GM12878 (cell line): ENCODE measurements at regions not wholly inside any gene's neighbourhood (a gene's known extent, or its start where the extent isn't known, plus 50 kb on each side); places are given as distances from the start of the nearest gene placed in this dataset.

ENCODE experiments used
- ATAC-seq: fragments of 200-7000 bp; cut with Tn5 transposase; 3 replicates; pipeline ENCODE4 v1.9.1; 2020; ENCODE audit warnings: mild to moderate bottlenecking, moderate library complexity
- BruUV-seq: library from RNA; stranded (reverse); fragments of 400-500 nt; replicated peaks from 2 replicates; lab custom pipeline; 2021; lab: Mats Ljungman, UMichigan
- CTCF ChIA-PET: fragments of 300-600 bp; sonication (Branson Sonifier 250); formaldehyde crosslinking; extraction: SDS; loops from one replicate; lab custom pipeline; 2021; ENCODE audit warnings: inconsistent platforms; lab: Yijun Ruan, JAX
- POLR2A ChIA-PET: fragments of 350-600 bp; formaldehyde crosslinking; extraction: SDS; loops from one replicate; lab custom pipeline; 2021; ENCODE audit warnings: inconsistent platforms; lab: Charles Lee
- RAD21 ChIA-PET: fragments of 300-600 bp; sonication (Branson Sonifier 250); formaldehyde crosslinking; loops from one replicate; lab custom pipeline; 2023; ENCODE audit warnings: antibody characterized with exemption; ENCODE audit not compliant: unreplicated experiment; lab: Charles Lee
- SMC1A ChIA-PET: fragments of 300-600 bp; sonication (Branson Sonifier 250); formaldehyde crosslinking; loops from one replicate; lab custom pipeline; 2023; ENCODE audit not compliant: unreplicated experiment, uncharacterized antibody; lab: Charles Lee
- DNase-seq: peaks from one replicate; pipeline ENCODE4 v3.0.0-alpha.2; 2011; ENCODE audit warnings: low read depth, low spot score
- FAIRE-seq: peaks from 3 replicates; lab custom pipeline; 2011; peaks lifted over from hg19 to GRCh38; lab: Jason Lieb, UNC
- H2AFZ ChIP-seq: 2 replicates; pipeline ENCODE4 v1.6.0; 2011; ENCODE audit warnings: low read depth, low read length, control low read depth; ENCODE audit not compliant: control insufficient read depth
- H3K27ac ChIP-seq: 2 replicates; pipeline ENCODE4 v1.5.1; 2011; ENCODE audit warnings: control low read depth; ENCODE audit not compliant: control insufficient read depth, insufficient read depth
- H3K27me3 ChIP-seq, 2 experiments: replicated peaks in 1 of 2; 2 replicates each; pipeline versions ENCODE4 v1.6.0 to v1.6.1; 2011; ENCODE audit warnings: low read length in 1 of 2; ENCODE audit not compliant: control insufficient read depth in 2 of 2, insufficient read depth in 2 of 2
- H3K36me3 ChIP-seq, 2 experiments: 2 replicates each; pipeline ENCODE4 v1.5.1; 2011; ENCODE audit warnings: low read length in 1 of 2; ENCODE audit not compliant: control insufficient read depth in 2 of 2, insufficient read depth in 2 of 2
- H3K4me1 ChIP-seq: 2 replicates; pipeline ENCODE4 v1.6.1; 2011; ENCODE audit warnings: mild to moderate bottlenecking, low read length, moderate library complexity, mixed read lengths; ENCODE audit not compliant: control insufficient read depth, insufficient read depth
- H3K4me2 ChIP-seq: 2 replicates; pipeline ENCODE4 v1.6.0; 2011; ENCODE audit warnings: control low read depth; ENCODE audit not compliant: control insufficient read depth, insufficient read depth
- H3K4me3 ChIP-seq: fragments of 200-600 bp; sonication (generic); 2 replicates; pipeline ENCODE4 v1.5.1; 2016
- H3K79me2 ChIP-seq: 2 replicates; pipeline ENCODE4 v1.6.0; 2011; ENCODE audit warnings: low read length; ENCODE audit not compliant: control insufficient read depth, insufficient read depth
- H3K9ac ChIP-seq: 2 replicates; pipeline ENCODE4 v1.8.0; 2011; ENCODE audit warnings: low read length, control low read depth, mixed read lengths; ENCODE audit not compliant: control insufficient read depth, insufficient read depth
- H3K9me3 ChIP-seq: replicated peaks from 3 replicates; pipeline ENCODE4 v1.5.1; 2011; ENCODE audit warnings: mild to moderate bottlenecking, low read length; ENCODE audit not compliant: control insufficient read depth, insufficient read depth
- H4K20me1 ChIP-seq: 2 replicates; pipeline ENCODE4 v1.6.0; 2011; ENCODE audit not compliant: control insufficient read depth, insufficient read depth
- CHD4 ChIP-seq: fragments of 200-600 bp; sonication (generic); IDR thresholded peaks from 2 replicates; pipeline ENCODE4 v1.6.1; 2016; ENCODE audit warnings: mild to moderate bottlenecking
- EP300 ChIP-seq, 2 experiments: fragments of 150-350 bp in 1 of 2; IDR thresholded peaks; 2 replicates each; pipeline ENCODE4 v1.6.1; 2011 to 2012; ENCODE audit warnings: low read depth in 2 of 2, low read length in 2 of 2, borderline replicate concordance in 1 of 2, improper control_type of control experiment in 1 of 2, inconsistent platforms in 1 of 2; ENCODE audit not compliant: control insufficient read depth in 1 of 2
- JUND ChIP-seq: IDR thresholded peaks from 2 replicates; pipeline ENCODE4 v1.6.1; 2012; ENCODE audit warnings: low read depth, mild to moderate bottlenecking, low read length, improper control_type of control experiment, moderate library complexity
- MTA2 ChIP-seq: fragments of 450-650 bp; IDR thresholded peaks from 2 replicates; pipeline ENCODE4 v1.6.1; 2016; ENCODE audit warnings: low read depth, mild to moderate bottlenecking, moderate library complexity
- NFXL1 ChIP-seq: fragments of 450-650 bp; IDR thresholded peaks from 2 replicates; pipeline ENCODE4 v1.6.1; 2017; ENCODE audit warnings: antibody characterized with exemption, mild to moderate bottlenecking, borderline replicate concordance
- RB1 ChIP-seq: fragments of 450-650 bp; formaldehyde crosslinking; IDR thresholded peaks from 2 replicates; pipeline ENCODE4 v1.6.1; 2017; ENCODE audit warnings: mild to moderate bottlenecking, borderline replicate concordance
- SUZ12 ChIP-seq: fragments of 200-600 bp; sonication (generic); IDR thresholded peaks from one replicate; pipeline ENCODE4 v1.6.1; 2018; ENCODE audit warnings: antibody characterized with exemption, mild to moderate bottlenecking; ENCODE audit not compliant: unreplicated experiment
- TCF3 ChIP-seq: IDR thresholded peaks from 2 replicates; pipeline ENCODE4 v1.6.1; 2012; ENCODE audit warnings: low read depth, mild to moderate bottlenecking, low read length, borderline replicate concordance; ENCODE audit not compliant: insufficient read depth
- WRNIP1 ChIP-seq: IDR thresholded peaks from 2 replicates; pipeline ENCODE4 v1.6.1; 2011; ENCODE audit warnings: low read depth, low read length, improper control_type of control experiment, borderline replicate concordance
- WGBS: methylation state at CpG from one replicate; pipeline ENCODE4 v1.1.6; 2016; ENCODE audit warnings: low lambda C conversion rate; ENCODE audit not compliant: insufficient replicate concordance, insufficient coverage; ENCODE audit errors: missing lambda C conversion rate; 5-methylcytosine and 5-hydroxymethylcytosine counted together
- in situ Hi-C: fragments of 300-500 bp; cut with MboI; formaldehyde crosslinking; loops from 9 replicates; pipeline ENCODE4 v1.14.3; 2018; ENCODE audit warnings: mixed read lengths
- intact Hi-C: fragments of 100-400 bp; cut with micrococcal nuclease; formaldehyde crosslinking; loops from one replicate; pipeline ENCODE4 v1.14.2; 2022; ENCODE audit not compliant: unreplicated experiment
- TF ChIP-seq, protein P1 (sequence below): fragments of 450-650 bp; IDR thresholded peaks from 2 replicates; pipeline ENCODE4 v1.6.1; 2017; ENCODE audit warnings: borderline replicate concordance
- TF ChIP-seq, protein P2 (sequence below): IDR thresholded peaks from 2 replicates; pipeline ENCODE4 v1.6.1; 2011; ENCODE audit warnings: low read depth, low read length, improper control_type of control experiment, borderline replicate concordance
- TF ChIP-seq, protein P3 (sequence below): IDR thresholded peaks from 2 replicates; pipeline ENCODE4 v1.6.1; 2012; ENCODE audit warnings: improper control_type of control experiment, low read depth, low read length; ENCODE audit not compliant: insufficient replicate concordance

DNA sequence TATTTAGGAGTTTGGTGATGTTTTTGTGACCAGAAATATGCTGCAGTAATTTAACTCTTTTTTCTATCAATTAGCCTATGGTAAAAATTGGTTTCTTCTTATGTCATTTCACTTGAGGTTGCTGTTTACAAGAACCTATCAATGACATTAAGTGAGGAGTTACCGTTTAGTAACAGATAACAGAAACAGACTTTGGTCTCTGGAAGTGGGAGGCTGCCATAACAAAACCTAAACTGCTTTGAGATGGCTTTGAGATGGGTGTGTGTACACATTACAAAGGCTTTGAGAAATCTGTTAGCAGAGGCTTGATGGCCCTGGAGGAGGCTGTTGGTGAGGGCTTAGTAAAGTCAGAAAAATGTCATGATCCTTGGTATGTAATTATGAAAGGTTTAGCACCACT lies 90.0 kb downstream of the TMEM114 start (continued):
- TF ChIP-seq, protein P1, sequence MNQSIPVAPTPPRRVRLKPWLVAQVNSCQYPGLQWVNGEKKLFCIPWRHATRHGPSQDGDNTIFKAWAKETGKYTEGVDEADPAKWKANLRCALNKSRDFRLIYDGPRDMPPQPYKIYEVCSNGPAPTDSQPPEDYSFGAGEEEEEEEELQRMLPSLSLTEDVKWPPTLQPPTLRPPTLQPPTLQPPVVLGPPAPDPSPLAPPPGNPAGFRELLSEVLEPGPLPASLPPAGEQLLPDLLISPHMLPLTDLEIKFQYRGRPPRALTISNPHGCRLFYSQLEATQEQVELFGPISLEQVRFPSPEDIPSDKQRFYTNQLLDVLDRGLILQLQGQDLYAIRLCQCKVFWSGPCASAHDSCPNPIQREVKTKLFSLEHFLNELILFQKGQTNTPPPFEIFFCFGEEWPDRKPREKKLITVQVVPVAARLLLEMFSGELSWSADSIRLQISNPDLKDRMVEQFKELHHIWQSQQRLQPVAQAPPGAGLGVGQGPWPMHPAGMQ = no peak
- no peak for TF ChIP-seq SUZ12
- no peak for TF ChIP-seq CHD4

DNA sequence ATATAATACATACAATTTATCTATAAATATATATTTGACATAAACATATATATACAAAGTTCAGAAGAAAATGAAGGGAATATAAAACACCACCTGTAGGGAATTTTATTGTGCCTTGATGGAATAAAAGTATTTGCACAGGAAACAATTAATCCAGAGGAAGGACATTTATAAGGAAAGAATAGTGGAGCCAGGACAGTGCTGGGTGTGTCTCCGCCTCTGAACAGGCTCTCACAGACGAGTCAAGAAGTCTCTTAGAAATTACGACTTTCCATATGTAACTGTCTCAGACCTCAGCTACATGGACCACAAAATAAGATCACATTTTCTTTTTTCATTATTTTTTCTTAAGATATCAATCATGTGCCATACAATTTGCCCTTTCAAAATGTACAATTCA lies 93.9 kb downstream of the TMEM114 start:
- POLR2A ChIA-PET = no interaction called here
- Histone ChIP-seq H3K9me3 (no peaks in the 10 kb centered on the region), H4K20me1 (no peaks in the 10 kb centered on the region), H3K4me1 (no peaks in the 10 kb centered on the region)
- TF ChIP-seq, protein P2, sequence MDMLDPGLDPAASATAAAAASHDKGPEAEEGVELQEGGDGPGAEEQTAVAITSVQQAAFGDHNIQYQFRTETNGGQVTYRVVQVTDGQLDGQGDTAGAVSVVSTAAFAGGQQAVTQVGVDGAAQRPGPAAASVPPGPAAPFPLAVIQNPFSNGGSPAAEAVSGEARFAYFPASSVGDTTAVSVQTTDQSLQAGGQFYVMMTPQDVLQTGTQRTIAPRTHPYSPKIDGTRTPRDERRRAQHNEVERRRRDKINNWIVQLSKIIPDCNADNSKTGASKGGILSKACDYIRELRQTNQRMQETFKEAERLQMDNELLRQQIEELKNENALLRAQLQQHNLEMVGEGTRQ = no peak
- TF ChIP-seq RB1 = no peak
- TF ChIP-seq, protein P3, sequence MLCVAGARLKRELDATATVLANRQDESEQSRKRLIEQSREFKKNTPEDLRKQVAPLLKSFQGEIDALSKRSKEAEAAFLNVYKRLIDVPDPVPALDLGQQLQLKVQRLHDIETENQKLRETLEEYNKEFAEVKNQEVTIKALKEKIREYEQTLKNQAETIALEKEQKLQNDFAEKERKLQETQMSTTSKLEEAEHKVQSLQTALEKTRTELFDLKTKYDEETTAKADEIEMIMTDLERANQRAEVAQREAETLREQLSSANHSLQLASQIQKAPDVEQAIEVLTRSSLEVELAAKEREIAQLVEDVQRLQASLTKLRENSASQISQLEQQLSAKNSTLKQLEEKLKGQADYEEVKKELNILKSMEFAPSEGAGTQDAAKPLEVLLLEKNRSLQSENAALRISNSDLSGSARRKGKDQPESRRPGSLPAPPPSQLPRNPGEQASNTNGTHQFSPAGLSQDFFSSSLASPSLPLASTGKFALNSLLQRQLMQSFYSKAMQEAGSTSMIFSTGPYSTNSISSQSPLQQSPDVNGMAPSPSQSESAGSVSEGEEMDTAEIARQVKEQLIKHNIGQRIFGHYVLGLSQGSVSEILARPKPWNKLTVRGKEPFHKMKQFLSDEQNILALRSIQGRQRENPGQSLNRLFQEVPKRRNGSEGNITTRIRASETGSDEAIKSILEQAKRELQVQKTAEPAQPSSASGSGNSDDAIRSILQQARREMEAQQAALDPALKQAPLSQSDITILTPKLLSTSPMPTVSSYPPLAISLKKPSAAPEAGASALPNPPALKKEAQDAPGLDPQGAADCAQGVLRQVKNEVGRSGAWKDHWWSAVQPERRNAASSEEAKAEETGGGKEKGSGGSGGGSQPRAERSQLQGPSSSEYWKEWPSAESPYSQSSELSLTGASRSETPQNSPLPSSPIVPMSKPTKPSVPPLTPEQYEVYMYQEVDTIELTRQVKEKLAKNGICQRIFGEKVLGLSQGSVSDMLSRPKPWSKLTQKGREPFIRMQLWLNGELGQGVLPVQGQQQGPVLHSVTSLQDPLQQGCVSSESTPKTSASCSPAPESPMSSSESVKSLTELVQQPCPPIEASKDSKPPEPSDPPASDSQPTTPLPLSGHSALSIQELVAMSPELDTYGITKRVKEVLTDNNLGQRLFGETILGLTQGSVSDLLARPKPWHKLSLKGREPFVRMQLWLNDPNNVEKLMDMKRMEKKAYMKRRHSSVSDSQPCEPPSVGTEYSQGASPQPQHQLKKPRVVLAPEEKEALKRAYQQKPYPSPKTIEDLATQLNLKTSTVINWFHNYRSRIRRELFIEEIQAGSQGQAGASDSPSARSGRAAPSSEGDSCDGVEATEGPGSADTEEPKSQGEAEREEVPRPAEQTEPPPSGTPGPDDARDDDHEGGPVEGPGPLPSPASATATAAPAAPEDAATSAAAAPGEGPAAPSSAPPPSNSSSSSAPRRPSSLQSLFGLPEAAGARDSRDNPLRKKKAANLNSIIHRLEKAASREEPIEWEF = no peak
- no peak for TF ChIP-seq JUND
- TF ChIP-seq EP300 (IDR thresholded peaks at IDR 0.05; ENCODE audit: borderline replicate concordance in 1 of 2, control insufficient read depth in 1 of 2, low read depth in 2 of 2, low read length in 2 of 2) = no peak
- TF ChIP-seq TCF3 = no peak
- no peak for TF ChIP-seq WRNIP1
- TF ChIP-seq NFXL1 = no peak
- no peak for TF ChIP-seq MTA2
- TF ChIP-seq, all 136 proteins: peak for 0
- no peaks in the 10 kb centered on the region for H3K27me3 ChIP-seq
- H3K79me2 ChIP-seq = no peaks in the 10 kb centered on the region
- ChIA-PET SMC1A (no interaction called here), RAD21 (no interaction called here), CTCF (no interaction called here)
- no peak overlapping the region for H3K4me2 ChIP-seq
- DNase-seq (no peak), FAIRE-seq (no peak), ATAC-seq (no peak)
- H3K36me3 ChIP-seq = no peaks in the 10 kb centered on the region
- in situ Hi-C loops = no loop called here
- H3K4me3 ChIP-seq = no peak overlapping the region
- WGBS = 10% methylated on average over 3 of the region's 3 CpGs
- BruUV-seq = no TSS peak
- no peak overlapping the region for H2AFZ ChIP-seq
- intact Hi-C loops = no loop called here
- H3K27ac ChIP-seq = no peak overlapping the region
- H3K9ac ChIP-seq = no peak overlapping the region
